GM12892 (cell line): ENCODE measurements at regions not wholly inside any gene's neighbourhood (a gene's known extent, or its start where the extent isn't known, plus 50 kb on each side); places are given as distances from the start of the nearest gene placed in this dataset.

Experiments used
- POLR2A ChIP-seq: IDR thresholded peaks from 2 replicates; pipeline ENCODE4 v1.6.1; 2011; ENCODE audit warnings: low read depth, low read length, control low read depth
- POLR2AphosphoS5 ChIP-seq: IDR thresholded peaks from 2 replicates; pipeline ENCODE4 v1.6.1; 2011; ENCODE audit warnings: low read depth, low read length, control low read depth

DNA sequence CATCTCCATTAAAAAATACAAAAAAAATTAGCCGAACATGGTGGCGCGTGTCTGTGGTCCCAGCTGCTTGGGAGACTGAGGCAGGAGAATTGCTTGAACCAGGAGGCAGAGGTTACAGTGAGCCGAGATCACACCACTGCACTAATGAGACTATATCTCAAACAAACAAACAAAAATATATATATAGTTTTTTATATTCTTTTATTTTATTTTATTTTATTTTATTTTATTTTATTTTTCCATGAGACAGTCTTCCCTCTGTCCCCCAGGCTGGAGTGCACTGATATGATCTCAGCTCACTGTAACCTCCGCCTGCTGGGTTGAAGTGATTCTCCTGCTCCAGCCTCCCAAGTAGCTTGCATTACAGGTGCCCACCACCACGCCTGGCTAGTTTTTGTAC lies 79.5 kb downstream of the IRF2BPL start:
- TF ChIP-seq POLR2AphosphoS5 (no peak), POLR2A (no peak)
